HepG2 (cell line): ENCODE measurements at regions not wholly inside any gene's neighbourhood (a gene's known extent, or its start where the extent isn't known, plus 50 kb on each side); places are given as distances from the start of the nearest gene placed in this dataset.

Experiments used
- ATAC-seq: fragments of 200-7000 bp; cut with Tn5 transposase; 3 replicates; pipeline ENCODE4 v1.9.1; 2020; ENCODE audit warnings: mild to moderate bottlenecking, moderate library complexity
- BruUV-seq: library from RNA; stranded (reverse); fragments of 400-500 nt; replicated peaks from 2 replicates; lab custom pipeline; 2021; lab: Mats Ljungman, UMichigan
- CTCF ChIA-PET: fragments of 300-600 bp; formaldehyde crosslinking; extraction: SDS; loops from one replicate; lab custom pipeline; 2021; ENCODE audit warnings: low total read pairs, inconsistent platforms, low intra/inter-chr PET ratio; lab: Yijun Ruan, JAX
- POLR2A ChIA-PET: fragments of 350-600 bp; sonication (Branson Sonifier 250); formaldehyde crosslinking; loops from one replicate; lab custom pipeline; 2020; ENCODE audit warnings: antibody characterized with exemption, inconsistent platforms; lab: Yijun Ruan, JAX
- DNase-seq: peaks from one replicate; pipeline ENCODE4 v3.0.0-alpha.2; 2015; ENCODE audit warnings: low spot score
- FAIRE-seq: peaks from 3 replicates; lab custom pipeline; 2011; peaks lifted over from hg19 to GRCh38; lab: Jason Lieb, UNC
- H2AFZ ChIP-seq: one replicate; pipeline ENCODE4 v1.6.1; 2011; ENCODE audit warnings: low read length, inconsistent platforms
- H3K27ac ChIP-seq: fragments of 300-600 bp; 3 replicates; pipeline ENCODE4 v1.8.0; 2011; ENCODE audit warnings: mixed run types, mild to moderate bottlenecking, mixed read lengths, low read length, inconsistent platforms; ENCODE audit not compliant: insufficient read depth; ENCODE audit errors: extremely low read length
- H3K27me3 ChIP-seq, 2 experiments: fragments of 200-600 bp in 1 of 2; 2 replicates in 1 of 2; 3 replicates in 1 of 2; pipeline versions ENCODE4 v1.6.0 to v1.8.0; 2011; ENCODE audit warnings: low read length in 2 of 2, mild to moderate bottlenecking in 2 of 2, moderate library complexity in 2 of 2, inconsistent platforms in 1 of 2; ENCODE audit not compliant: insufficient read depth in 2 of 2, control insufficient read depth in 1 of 2
- H3K36me3 ChIP-seq, 2 experiments: fragments of 200-600 bp in 1 of 2; replicated peaks in 1 of 2; 2 replicates in 1 of 2; 3 replicates in 1 of 2; pipeline versions ENCODE4 v1.5.1 to v1.8.0; 2011; ENCODE audit warnings: low read length in 2 of 2, inconsistent platforms in 1 of 2; ENCODE audit not compliant: insufficient read depth in 2 of 2, control insufficient read depth in 1 of 2
- H3K4me1 ChIP-seq: 2 replicates; pipeline ENCODE4 v1.5.1; 2012; ENCODE audit warnings: low read length, inconsistent platforms; ENCODE audit not compliant: insufficient read depth
- H3K4me2 ChIP-seq: 2 replicates; pipeline ENCODE4 v1.6.0; 2011; ENCODE audit warnings: low read depth, low read length, inconsistent platforms
- H3K4me3 ChIP-seq, 3 experiments: fragments of 200-600 bp in 1 of 3; sonication (generic), shearing (Covaris generic) in 1 of 3; replicated peaks in 1 of 3; 2 replicates each; pipeline ENCODE4 v1.5.1; 2011 to 2016; ENCODE audit warnings: low read length in 3 of 3, inconsistent platforms in 2 of 3, low read depth in 2 of 3, mild to moderate bottlenecking in 2 of 3, control low read depth in 1 of 3, mixed read lengths in 1 of 3; ENCODE audit not compliant: insufficient read depth in 1 of 3
- H3K79me2 ChIP-seq: one replicate; pipeline ENCODE4 v1.6.1; 2011; ENCODE audit warnings: low read length, inconsistent platforms; ENCODE audit not compliant: insufficient read depth
- H3K9ac ChIP-seq: 2 replicates; pipeline ENCODE4 v1.6.0; 2011; ENCODE audit warnings: mild to moderate bottlenecking, low read depth, low read length, inconsistent platforms; ENCODE audit not compliant: insufficient read depth
- H3K9me3 ChIP-seq: 2 replicates; pipeline ENCODE4 v1.5.1; 2012; ENCODE audit warnings: mild to moderate bottlenecking, low read length
- H4K20me1 ChIP-seq: 2 replicates; pipeline ENCODE4 v1.6.0; 2011; ENCODE audit warnings: inconsistent platforms, mild to moderate bottlenecking, low read length, moderate library complexity; ENCODE audit not compliant: insufficient read depth
- ELK4 ChIP-seq: sonication (generic); formaldehyde crosslinking; IDR thresholded peaks from 2 replicates; pipeline ENCODE4 v1.9.0; 2021; ENCODE audit warnings: missing genetic modification reagents, borderline replicate concordance
- EP300 ChIP-seq, 3 experiments: sonication (generic) in 1 of 3; formaldehyde crosslinking in 1 of 3; IDR thresholded peaks; 2 replicates each; pipeline versions ENCODE4 v1.5.1 to v1.6.1; 2011 to 2020; ENCODE audit warnings: low read depth in 2 of 3, low read length in 2 of 3, borderline replicate concordance in 1 of 3, improper control_type of control experiment in 1 of 3, mild to moderate bottlenecking in 1 of 3, missing genetic modification reagents in 1 of 3, moderate library complexity in 1 of 3
- WGBS: methylation state at CpG from one replicate; pipeline ENCODE4 v1.1.6; 2017; ENCODE audit warnings: low lambda C conversion rate; 5-methylcytosine and 5-hydroxymethylcytosine counted together
- in situ Hi-C: cut with HindIII; loops from 2 replicates; pipeline ENCODE4 v1.10.0; 2017; ENCODE audit warnings: low pct_unique_long_range_greater_than_20kb; ENCODE audit not compliant: extremely low pct_ligation_motif_present
- intact Hi-C: fragments of 100-400 bp; cut with micrococcal nuclease; formaldehyde crosslinking; loops from one replicate; pipeline ENCODE4 v1.10.0; 2022; ENCODE audit not compliant: unreplicated experiment

- Histone ChIP-seq H3K4me3 (no peak overlapping the region), H3K36me3 (no peaks in the 10 kb centered on the region), H3K79me2 (no peaks in the 10 kb centered on the region), H3K4me2 (no peak overlapping the region), H4K20me1 (no peaks in the 10 kb centered on the region), H3K9ac (no peak overlapping the region), H3K27me3 (no peaks in the 10 kb centered on the region), H2AFZ (no peak overlapping the region), H3K27ac (no peak overlapping the region), H3K9me3 (no peaks in the 10 kb centered on the region), H3K4me1 (no peaks in the 10 kb centered on the region)
- ATAC-seq (no peak), DNase-seq (no peak), FAIRE-seq (no peak)
- POLR2A ChIA-PET, result no interaction called here
- TF ChIP-seq EP300 (IDR thresholded peaks at IDR 0.05; ENCODE audit: low read depth in 2 of 2, low read length in 2 of 2) (no peak), EP300 (CRISPR knock-in tag; IDR thresholded peaks at IDR 0.05; ENCODE audit: borderline replicate concordance) (no peak)
- intact Hi-C loops, result no loop called here
- CTCF ChIA-PET, result no interaction called here
- WGBS, result 44% methylated on average over 4 of the region's 4 CpGs
- no TSS peak for BruUV-seq
- in situ Hi-C loops, result no loop called here
Measured at GRCh38 chr12:89932954-89933353, 224.3 kb upstream of the ATP2B1 start.

- ChIA-PET POLR2A (no interaction called here), CTCF (no interaction called here)
- Histone ChIP-seq H3K4me3 (no peak overlapping the region), H3K27me3 (no peaks in the 10 kb centered on the region), H4K20me1 (no peaks in the 10 kb centered on the region), H3K79me2 (no peaks in the 10 kb centered on the region), H3K36me3 (no peaks in the 10 kb centered on the region), H2AFZ (no peak overlapping the region), H3K4me2 (no peak overlapping the region), H3K9me3 (no peaks in the 10 kb centered on the region), H3K9ac (no peak overlapping the region), H3K27ac (no peak overlapping the region), H3K4me1 (no peaks in the 10 kb centered on the region)
- in situ Hi-C loops, result no loop called here
- intact Hi-C loops, result no loop called here
- 0% methylated on average over 1 of the region's 1 CpG for WGBS
- no peak for TF ChIP-seq ELK4 (CRISPR knock-in tag)
- no peak for ATAC-seq
- no TSS peak for BruUV-seq
- no peak for FAIRE-seq
- no peak for DNase-seq
Measured at GRCh38 chr12:89928467-89928866, 219.8 kb upstream of the ATP2B1 start.
